OCI-LY7 (cell line): ENCODE measurements at regions not wholly inside any gene's neighbourhood (a gene's known extent, or its start where the extent isn't known, plus 50 kb on each side); places are given as distances from the start of the nearest gene placed in this dataset.

Experiments
- BruUV-seq: library from RNA; stranded (reverse); fragments of 400-500 nt; replicated peaks from 2 replicates; lab custom pipeline; 2021; lab: Mats Ljungman, UMichigan
- CTCF ChIA-PET: fragments of 300-600 bp; sonication (Branson Sonifier 250); formaldehyde crosslinking; loops from one replicate; lab custom pipeline; 2022; ENCODE audit warnings: antibody characterized with exemption; ENCODE audit not compliant: unreplicated experiment; lab: Charles Lee
- POLR2A ChIA-PET: fragments of 300-600 bp; sonication (Branson Sonifier 250); formaldehyde crosslinking; loops from one replicate; lab custom pipeline; 2022; ENCODE audit warnings: antibody characterized with exemption; lab: Charles Lee
- DNase-seq: peaks from one replicate; pipeline ENCODE4 v3.0.0-alpha.2; 2015; ENCODE audit warnings: low spot score
- H2AFZ ChIP-seq: fragments of 200-600 bp; sonication (generic), shearing (Covaris generic); 2 replicates; pipeline ENCODE4 v1.6.1; 2014; ENCODE audit warnings: mild to moderate bottlenecking, antibody characterized with exemption, low read length, moderate library complexity
- H3K27ac ChIP-seq: fragments of 200-600 bp; sonication (generic); 2 replicates; pipeline ENCODE4 v1.5.1; 2014; ENCODE audit warnings: mixed run types, low read depth, mild to moderate bottlenecking, moderate library complexity, low read length, inconsistent platforms; ENCODE audit not compliant: poor library complexity, severe bottlenecking
- H3K36me3 ChIP-seq: fragments of 200-600 bp; sonication (generic); 2 replicates; pipeline ENCODE4 v1.6.1; 2014; ENCODE audit warnings: mild to moderate bottlenecking, antibody characterized with exemption, low read length, moderate library complexity, mixed read lengths; ENCODE audit not compliant: insufficient read depth
- H3K4me1 ChIP-seq: fragments of 200-600 bp; sonication (generic); 2 replicates; pipeline ENCODE4 v1.5.1; 2014; ENCODE audit warnings: mild to moderate bottlenecking, low read length; ENCODE audit not compliant: insufficient read depth, poor library complexity, severe bottlenecking
- H3K4me2 ChIP-seq: fragments of 200-600 bp; sonication (generic); 2 replicates; pipeline ENCODE4 v1.6.1; 2014; ENCODE audit warnings: mild to moderate bottlenecking, low read length
- H3K4me3 ChIP-seq: fragments of 200-600 bp; sonication (generic); 2 replicates; pipeline ENCODE4 v1.5.1; 2014; ENCODE audit warnings: mild to moderate bottlenecking, low read depth, low read length; ENCODE audit not compliant: poor library complexity, severe bottlenecking
- H3K79me2 ChIP-seq: fragments of 200-600 bp; sonication (generic); 2 replicates; pipeline ENCODE4 v1.6.1; 2016; ENCODE audit warnings: low read depth, mild to moderate bottlenecking, low read length, moderate library complexity, mixed read lengths; ENCODE audit not compliant: insufficient read depth
- H3K9me2 ChIP-seq: fragments of 200-600 bp; sonication (generic); 2 replicates; pipeline ENCODE4 v1.6.1; 2016; ENCODE audit warnings: mild to moderate bottlenecking, low read length, mixed read lengths; ENCODE audit not compliant: insufficient read depth
- H3K9me3 ChIP-seq: fragments of 200-600 bp; sonication (generic); 2 replicates; pipeline ENCODE4 v1.6.1; 2014; ENCODE audit warnings: mild to moderate bottlenecking, mixed run types, low read length, mixed read lengths
- H4K20me1 ChIP-seq: fragments of 200-600 bp; sonication (generic); 2 replicates; pipeline ENCODE4 v1.6.1; 2014; ENCODE audit warnings: mild to moderate bottlenecking, antibody characterized with exemption, low read length, moderate library complexity, mixed read lengths; ENCODE audit not compliant: insufficient read depth
- EZH2phosphoT487 ChIP-seq: fragments of 200-600 bp; sonication (generic); IDR thresholded peaks from 2 replicates; pipeline ENCODE4 v1.6.1; 2018; ENCODE audit warnings: low read depth, borderline replicate concordance, mild to moderate bottlenecking, mixed run types, antibody characterized with exemption, low read length, moderate library complexity, mixed read lengths
- intact Hi-C: fragments of 100-400 bp; cut with micrococcal nuclease; formaldehyde crosslinking; loops from one replicate; pipeline ENCODE4 v1.10.0; 2022; ENCODE audit not compliant: unreplicated experiment
- TF ChIP-seq, protein P1 (sequence below): fragments of 200-600 bp; sonication (generic); conservative IDR thresholded peaks from 2 replicates; pipeline ENCODE4 v1.5.1; 2014; ENCODE audit warnings: mild to moderate bottlenecking, antibody characterized with exemption, low read length, moderate library complexity, mixed read lengths

GRCh38 chr2:16035747-16036745, 95.7 kb downstream of the MYCN start:
- Histone ChIP-seq H3K4me1 (no peaks in the 10 kb centered on the region), H4K20me1 (no peaks in the 10 kb centered on the region), H3K4me3 (no peak overlapping the region), H3K4me2 (no peak overlapping the region), H3K9me2 (no peaks in the 10 kb centered on the region), H3K27ac (no peak overlapping the region), H3K9me3 (no peaks in the 10 kb centered on the region), H2AFZ (no peak overlapping the region), H3K36me3 (no peaks in the 10 kb centered on the region), H3K79me2 (no peaks in the 10 kb centered on the region)
- intact Hi-C loops: no loop called here
- BruUV-seq: no TSS peak
- ChIA-PET CTCF (no interaction called here), POLR2A (interaction anchor here (0.5 to 0.6 kb wide), 2 partner anchors 29 to 41 kb away, joined by 3 to 10 read pairs; no protein-coding TSS in a partner anchor)
- DNase-seq: no peak
- no peak for TF ChIP-seq EZH2phosphoT487
- TF ChIP-seq, protein P1, sequence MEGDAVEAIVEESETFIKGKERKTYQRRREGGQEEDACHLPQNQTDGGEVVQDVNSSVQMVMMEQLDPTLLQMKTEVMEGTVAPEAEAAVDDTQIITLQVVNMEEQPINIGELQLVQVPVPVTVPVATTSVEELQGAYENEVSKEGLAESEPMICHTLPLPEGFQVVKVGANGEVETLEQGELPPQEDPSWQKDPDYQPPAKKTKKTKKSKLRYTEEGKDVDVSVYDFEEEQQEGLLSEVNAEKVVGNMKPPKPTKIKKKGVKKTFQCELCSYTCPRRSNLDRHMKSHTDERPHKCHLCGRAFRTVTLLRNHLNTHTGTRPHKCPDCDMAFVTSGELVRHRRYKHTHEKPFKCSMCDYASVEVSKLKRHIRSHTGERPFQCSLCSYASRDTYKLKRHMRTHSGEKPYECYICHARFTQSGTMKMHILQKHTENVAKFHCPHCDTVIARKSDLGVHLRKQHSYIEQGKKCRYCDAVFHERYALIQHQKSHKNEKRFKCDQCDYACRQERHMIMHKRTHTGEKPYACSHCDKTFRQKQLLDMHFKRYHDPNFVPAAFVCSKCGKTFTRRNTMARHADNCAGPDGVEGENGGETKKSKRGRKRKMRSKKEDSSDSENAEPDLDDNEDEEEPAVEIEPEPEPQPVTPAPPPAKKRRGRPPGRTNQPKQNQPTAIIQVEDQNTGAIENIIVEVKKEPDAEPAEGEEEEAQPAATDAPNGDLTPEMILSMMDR: no peak

GRCh38 chr2:16034975-16035746, 94.8 kb downstream of the MYCN start:
- Histone ChIP-seq H3K79me2 (no peaks in the 10 kb centered on the region), H3K36me3 (no peaks in the 10 kb centered on the region), H3K9me3 (no peaks in the 10 kb centered on the region), H3K4me3 (no peak overlapping the region), H3K9me2 (no peaks in the 10 kb centered on the region), H4K20me1 (no peaks in the 10 kb centered on the region), H3K27ac (no peak overlapping the region), H3K4me2 (no peak overlapping the region), H3K4me1 (no peaks in the 10 kb centered on the region), H2AFZ (no peak overlapping the region)
- TF ChIP-seq, protein P1: no peak
- no peak for TF ChIP-seq EZH2phosphoT487
- POLR2A ChIA-PET: no interaction called here
- no TSS peak for BruUV-seq
- DNase-seq: no peak
- CTCF ChIA-PET: no interaction called here
- intact Hi-C loops: no loop called here
